ENCODE measurements at regions not wholly inside any gene's neighbourhood (a gene's known extent, or its start where the extent isn't known, plus 50 kb on each side); places are given as distances from the start of the nearest gene placed in this dataset.

GRCh38 chr2:217631115-217631514 is 371.7 kb downstream of the TNS1 start:
- TF ChIP-seq TEAD4 (IDR thresholded peaks at IDR 0.05; ENCODE audit: borderline replicate concordance, insufficient read depth) (no peak), ZBTB33 (IDR thresholded peaks at IDR 0.05; ENCODE audit: borderline replicate concordance, low read depth) (no peak), EZH2phosphoT487 (IDR thresholded peaks at IDR 0.05; ENCODE audit: borderline replicate concordance, low read depth) (no peak), RAD21 (IDR thresholded peaks at IDR 0.05; ENCODE audit: low read length) (no peak), EP300 (IDR thresholded peaks at IDR 0.05; ENCODE audit: borderline replicate concordance in 1 of 2, low read depth in 1 of 2, low read length in 1 of 2) (no peak), FOSL2 (IDR thresholded peaks at IDR 0.05; ENCODE audit: borderline replicate concordance, low read depth) (no peak), MEF2A (IDR thresholded peaks at IDR 0.05; ENCODE audit: borderline replicate concordance, low read depth) (no peak)
- TF ChIP-seq, protein P1, sequence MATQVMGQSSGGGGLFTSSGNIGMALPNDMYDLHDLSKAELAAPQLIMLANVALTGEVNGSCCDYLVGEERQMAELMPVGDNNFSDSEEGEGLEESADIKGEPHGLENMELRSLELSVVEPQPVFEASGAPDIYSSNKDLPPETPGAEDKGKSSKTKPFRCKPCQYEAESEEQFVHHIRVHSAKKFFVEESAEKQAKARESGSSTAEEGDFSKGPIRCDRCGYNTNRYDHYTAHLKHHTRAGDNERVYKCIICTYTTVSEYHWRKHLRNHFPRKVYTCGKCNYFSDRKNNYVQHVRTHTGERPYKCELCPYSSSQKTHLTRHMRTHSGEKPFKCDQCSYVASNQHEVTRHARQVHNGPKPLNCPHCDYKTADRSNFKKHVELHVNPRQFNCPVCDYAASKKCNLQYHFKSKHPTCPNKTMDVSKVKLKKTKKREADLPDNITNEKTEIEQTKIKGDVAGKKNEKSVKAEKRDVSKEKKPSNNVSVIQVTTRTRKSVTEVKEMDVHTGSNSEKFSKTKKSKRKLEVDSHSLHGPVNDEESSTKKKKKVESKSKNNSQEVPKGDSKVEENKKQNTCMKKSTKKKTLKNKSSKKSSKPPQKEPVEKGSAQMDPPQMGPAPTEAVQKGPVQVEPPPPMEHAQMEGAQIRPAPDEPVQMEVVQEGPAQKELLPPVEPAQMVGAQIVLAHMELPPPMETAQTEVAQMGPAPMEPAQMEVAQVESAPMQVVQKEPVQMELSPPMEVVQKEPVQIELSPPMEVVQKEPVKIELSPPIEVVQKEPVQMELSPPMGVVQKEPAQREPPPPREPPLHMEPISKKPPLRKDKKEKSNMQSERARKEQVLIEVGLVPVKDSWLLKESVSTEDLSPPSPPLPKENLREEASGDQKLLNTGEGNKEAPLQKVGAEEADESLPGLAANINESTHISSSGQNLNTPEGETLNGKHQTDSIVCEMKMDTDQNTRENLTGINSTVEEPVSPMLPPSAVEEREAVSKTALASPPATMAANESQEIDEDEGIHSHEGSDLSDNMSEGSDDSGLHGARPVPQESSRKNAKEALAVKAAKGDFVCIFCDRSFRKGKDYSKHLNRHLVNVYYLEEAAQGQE (IDR thresholded peaks at IDR 0.05; ENCODE audit: low read depth, low read length): no peak
- TF ChIP-seq, protein P2, sequence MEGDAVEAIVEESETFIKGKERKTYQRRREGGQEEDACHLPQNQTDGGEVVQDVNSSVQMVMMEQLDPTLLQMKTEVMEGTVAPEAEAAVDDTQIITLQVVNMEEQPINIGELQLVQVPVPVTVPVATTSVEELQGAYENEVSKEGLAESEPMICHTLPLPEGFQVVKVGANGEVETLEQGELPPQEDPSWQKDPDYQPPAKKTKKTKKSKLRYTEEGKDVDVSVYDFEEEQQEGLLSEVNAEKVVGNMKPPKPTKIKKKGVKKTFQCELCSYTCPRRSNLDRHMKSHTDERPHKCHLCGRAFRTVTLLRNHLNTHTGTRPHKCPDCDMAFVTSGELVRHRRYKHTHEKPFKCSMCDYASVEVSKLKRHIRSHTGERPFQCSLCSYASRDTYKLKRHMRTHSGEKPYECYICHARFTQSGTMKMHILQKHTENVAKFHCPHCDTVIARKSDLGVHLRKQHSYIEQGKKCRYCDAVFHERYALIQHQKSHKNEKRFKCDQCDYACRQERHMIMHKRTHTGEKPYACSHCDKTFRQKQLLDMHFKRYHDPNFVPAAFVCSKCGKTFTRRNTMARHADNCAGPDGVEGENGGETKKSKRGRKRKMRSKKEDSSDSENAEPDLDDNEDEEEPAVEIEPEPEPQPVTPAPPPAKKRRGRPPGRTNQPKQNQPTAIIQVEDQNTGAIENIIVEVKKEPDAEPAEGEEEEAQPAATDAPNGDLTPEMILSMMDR (IDR thresholded peaks at IDR 0.05): no peak
